Skeletal muscle satellite cell (primary cell): ENCODE measurements at regions not wholly inside any gene's neighbourhood (a gene's known extent, or its start where the extent isn't known, plus 50 kb on each side); places are given as distances from the start of the nearest gene placed in this dataset.

Experiments used
- H3K27me3 ChIP-seq: 2 replicates; pipeline ENCODE4 v1.7.0; 2013; ENCODE audit warnings: low read length; ENCODE audit not compliant: control insufficient read depth, insufficient read depth
- H3K36me3 ChIP-seq: 2 replicates; pipeline ENCODE4 v1.7.0; 2013; ENCODE audit warnings: mild to moderate bottlenecking, control low read depth, low read length; ENCODE audit not compliant: insufficient read depth
- H3K4me1 ChIP-seq: 2 replicates; pipeline ENCODE4 v1.7.0; 2013; ENCODE audit warnings: low read length; ENCODE audit not compliant: control insufficient read depth, insufficient read depth
- H3K4me2 ChIP-seq: 2 replicates; pipeline ENCODE4 v1.7.0; 2013; ENCODE audit warnings: mild to moderate bottlenecking, low read length
- H3K4me3 ChIP-seq: 2 replicates; pipeline ENCODE4 v1.7.0; 2013; ENCODE audit warnings: low read length
- H3K9ac ChIP-seq: 2 replicates; pipeline ENCODE4 v1.7.0; 2013; ENCODE audit warnings: mild to moderate bottlenecking, low read depth, low read length, moderate library complexity
- H3K9me3 ChIP-seq: replicated peaks from 2 replicates; pipeline ENCODE4 v1.7.0; 2013; ENCODE audit warnings: mild to moderate bottlenecking, control low read depth, low read length

GRCh38 chr14:65153101-65153500, 50.8 kb upstream of the MAX start:
- Histone ChIP-seq H3K27me3 (peaks cover 12% of the 10 kb centered on the region), H3K4me3 (no peak overlapping the region), H3K4me1 (peaks cover 14% of the 10 kb centered on the region), H3K36me3 (no peaks in the 10 kb centered on the region), H3K4me2 (peak overlapping the region; percentile 34), H3K9me3 (no peaks in the 10 kb centered on the region), H3K9ac (no peak overlapping the region)

GRCh38 chr14:65156568-65157366, 54.5 kb upstream of the MAX start:
- peaks cover 14% of the 10 kb centered on the region for H3K4me1 ChIP-seq
- H3K9me3 ChIP-seq: no peaks in the 10 kb centered on the region
- peak overlapping the region; percentile 55 for H3K4me3 ChIP-seq
- H3K4me2 ChIP-seq: peak overlapping the region; percentile 79
- no peaks in the 10 kb centered on the region for H3K27me3 ChIP-seq
- H3K9ac ChIP-seq: peak overlapping the region; percentile 35
- no peaks in the 10 kb centered on the region for H3K36me3 ChIP-seq

- H3K27me3 ChIP-seq: no peaks in the 10 kb centered on the region
- H3K4me1 ChIP-seq: peaks cover 14% of the 10 kb centered on the region
- H3K36me3 ChIP-seq: no peaks in the 10 kb centered on the region
- H3K4me3 ChIP-seq: no peak overlapping the region
- H3K9me3 ChIP-seq: no peaks in the 10 kb centered on the region
- H3K9ac ChIP-seq: no peak overlapping the region
- no peak overlapping the region for H3K4me2 ChIP-seq
These were observed 57.2 kb upstream of the MAX start for GRCh38 chr14:65159281-65160062.

GRCh38 chr14:65160091-65160490, 57.8 kb upstream of the MAX start:
- H3K4me1 ChIP-seq: peaks cover 14% of the 10 kb centered on the region
- H3K27me3 ChIP-seq: no peaks in the 10 kb centered on the region
- no peaks in the 10 kb centered on the region for H3K36me3 ChIP-seq
- H3K4me2 ChIP-seq: no peak overlapping the region
- no peaks in the 10 kb centered on the region for H3K9me3 ChIP-seq
- no peak overlapping the region for H3K9ac ChIP-seq
- no peak overlapping the region for H3K4me3 ChIP-seq

- Histone ChIP-seq H3K9me3 (no peaks in the 10 kb centered on the region), H3K36me3 (no peaks in the 10 kb centered on the region), H3K4me2 (no peak overlapping the region), H3K4me3 (no peak overlapping the region), H3K4me1 (peaks cover 6% of the 10 kb centered on the region), H3K9ac (no peak overlapping the region), H3K27me3 (no peaks in the 10 kb centered on the region)
These were observed 59.7 kb upstream of the MAX start for GRCh38 chr14:65162031-65162430.

- Histone ChIP-seq H3K36me3 (no peaks in the 10 kb centered on the region), H3K4me1 (peaks cover 6% of the 10 kb centered on the region), H3K9ac (no peak overlapping the region), H3K4me3 (no peak overlapping the region), H3K4me2 (no peak overlapping the region), H3K27me3 (no peaks in the 10 kb centered on the region), H3K9me3 (no peaks in the 10 kb centered on the region)
These were observed 61.9 kb upstream of the MAX start for GRCh38 chr14:65164068-65164824.

GRCh38 chr14:65164825-65165135, 62.5 kb upstream of the MAX start:
- no peak overlapping the region for H3K4me2 ChIP-seq
- H3K27me3 ChIP-seq: no peaks in the 10 kb centered on the region
- no peaks in the 10 kb centered on the region for H3K9me3 ChIP-seq
- H3K4me3 ChIP-seq: no peak overlapping the region
- H3K36me3 ChIP-seq: no peaks in the 10 kb centered on the region
- no peak overlapping the region for H3K9ac ChIP-seq
- peaks cover 11% of the 10 kb centered on the region for H3K4me1 ChIP-seq

- Histone ChIP-seq H3K4me2 (no peak overlapping the region), H3K9ac (no peak overlapping the region), H3K36me3 (no peaks in the 10 kb centered on the region), H3K9me3 (no peaks in the 10 kb centered on the region), H3K4me3 (no peak overlapping the region), H3K4me1 (peaks cover 24% of the 10 kb centered on the region), H3K27me3 (no peaks in the 10 kb centered on the region)
These were observed 64.8 kb upstream of the MAX start for GRCh38 chr14:65167072-65167645.

- Histone ChIP-seq H3K27me3 (no peaks in the 10 kb centered on the region), H3K36me3 (no peaks in the 10 kb centered on the region), H3K4me2 (peak overlapping the region; percentile 49), H3K9ac (peak overlapping the region; percentile 28), H3K4me1 (peaks cover 24% of the 10 kb centered on the region), H3K4me3 (no peak overlapping the region), H3K9me3 (no peaks in the 10 kb centered on the region)
These were observed 66.5 kb upstream of the MAX start for GRCh38 chr14:65168840-65169239.

GRCh38 chr14:65169351-65169750, 67.0 kb upstream of the MAX start:
- no peaks in the 10 kb centered on the region for H3K36me3 ChIP-seq
- H3K9ac ChIP-seq: peak overlapping the region; percentile 28
- H3K4me2 ChIP-seq: peak overlapping the region; percentile 49
- peaks cover 24% of the 10 kb centered on the region for H3K4me1 ChIP-seq
- no peak overlapping the region for H3K4me3 ChIP-seq
- H3K9me3 ChIP-seq: no peaks in the 10 kb centered on the region
- H3K27me3 ChIP-seq: no peaks in the 10 kb centered on the region

GRCh38 chr14:65170318-65170717, 68.0 kb upstream of the MAX start:
- Histone ChIP-seq H3K9me3 (no peaks in the 10 kb centered on the region), H3K4me2 (peak overlapping the region; percentile 83), H3K27me3 (no peaks in the 10 kb centered on the region), H3K4me1 (peaks cover 24% of the 10 kb centered on the region), H3K9ac (peak overlapping the region; percentile 65), H3K36me3 (no peaks in the 10 kb centered on the region), H3K4me3 (peak overlapping the region; percentile 64)
